ENCODE measurements at regions not wholly inside any gene's neighbourhood (a gene's known extent, or its start where the extent isn't known, plus 50 kb on each side); places are given as distances from the start of the nearest gene placed in this dataset.

GRCh38 chr15:98139337-98139736 lies 178.8 kb downstream of the ARRDC4 start:
- TF ChIP-seq, protein P1, sequence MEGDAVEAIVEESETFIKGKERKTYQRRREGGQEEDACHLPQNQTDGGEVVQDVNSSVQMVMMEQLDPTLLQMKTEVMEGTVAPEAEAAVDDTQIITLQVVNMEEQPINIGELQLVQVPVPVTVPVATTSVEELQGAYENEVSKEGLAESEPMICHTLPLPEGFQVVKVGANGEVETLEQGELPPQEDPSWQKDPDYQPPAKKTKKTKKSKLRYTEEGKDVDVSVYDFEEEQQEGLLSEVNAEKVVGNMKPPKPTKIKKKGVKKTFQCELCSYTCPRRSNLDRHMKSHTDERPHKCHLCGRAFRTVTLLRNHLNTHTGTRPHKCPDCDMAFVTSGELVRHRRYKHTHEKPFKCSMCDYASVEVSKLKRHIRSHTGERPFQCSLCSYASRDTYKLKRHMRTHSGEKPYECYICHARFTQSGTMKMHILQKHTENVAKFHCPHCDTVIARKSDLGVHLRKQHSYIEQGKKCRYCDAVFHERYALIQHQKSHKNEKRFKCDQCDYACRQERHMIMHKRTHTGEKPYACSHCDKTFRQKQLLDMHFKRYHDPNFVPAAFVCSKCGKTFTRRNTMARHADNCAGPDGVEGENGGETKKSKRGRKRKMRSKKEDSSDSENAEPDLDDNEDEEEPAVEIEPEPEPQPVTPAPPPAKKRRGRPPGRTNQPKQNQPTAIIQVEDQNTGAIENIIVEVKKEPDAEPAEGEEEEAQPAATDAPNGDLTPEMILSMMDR (IDR thresholded peaks at IDR 0.05; ENCODE audit: low read depth, low read length) = no peak
- TF ChIP-seq EZH2phosphoT487 (IDR thresholded peaks at IDR 0.05; ENCODE audit: low read depth) = no peak

Data from OCI-LY3 (cell line).